ENCODE measurements at regions not wholly inside any gene's neighbourhood (a gene's known extent, or its start where the extent isn't known, plus 50 kb on each side); places are given as distances from the start of the nearest gene placed in this dataset.
A peak's percentile ranks its signal among the peaks of the same experiment; 100 is the strongest.

DNA sequence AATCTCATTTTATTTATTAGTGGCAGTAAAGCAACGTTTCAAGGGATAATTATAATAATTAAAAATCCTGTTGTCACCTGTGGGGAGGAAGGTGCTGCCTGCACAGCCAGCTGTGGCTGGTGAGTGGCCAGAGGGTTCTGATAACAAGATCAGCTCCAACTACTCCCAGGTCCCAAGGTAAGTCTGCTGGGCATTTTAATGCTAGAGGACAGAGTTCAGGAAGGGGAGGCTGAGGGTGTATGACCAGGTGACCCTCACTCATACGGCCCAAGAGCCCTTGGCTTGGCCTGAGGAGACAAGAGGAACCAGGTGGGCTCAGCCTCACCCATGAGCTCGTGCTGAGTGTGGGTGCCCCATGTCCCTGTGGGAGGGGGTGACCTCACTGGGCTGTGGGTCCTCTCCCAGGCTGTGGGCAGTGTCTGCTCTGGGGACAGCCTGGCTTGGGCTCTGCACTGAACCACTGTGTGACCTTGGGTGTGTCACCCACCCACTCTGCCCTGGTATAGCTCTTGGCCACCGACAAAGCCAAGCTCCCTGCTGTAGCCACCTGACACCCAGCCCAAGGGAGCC is 223.8 kb downstream of the PTPRU start:
- DNase-seq (ENCODE audit: low spot score) = no peak

DNA sequence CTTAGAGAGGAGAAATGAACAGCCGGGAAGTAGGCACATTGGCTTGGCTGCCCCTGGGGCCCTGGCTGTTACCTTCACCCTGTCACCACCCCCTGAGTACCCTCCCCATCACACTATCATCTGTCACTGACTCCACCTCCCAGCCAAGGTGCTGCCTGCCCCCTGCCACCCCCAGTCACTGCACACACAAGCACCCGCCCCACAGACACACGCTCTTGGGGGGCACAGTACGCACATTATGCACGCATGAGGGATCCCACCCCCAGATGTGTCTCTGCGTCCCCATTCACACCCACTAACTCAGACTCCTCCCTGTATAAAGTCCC is 223.3 kb downstream of the PTPRU start:
- DNase-seq (ENCODE audit: low spot score) = no peak

DNA sequence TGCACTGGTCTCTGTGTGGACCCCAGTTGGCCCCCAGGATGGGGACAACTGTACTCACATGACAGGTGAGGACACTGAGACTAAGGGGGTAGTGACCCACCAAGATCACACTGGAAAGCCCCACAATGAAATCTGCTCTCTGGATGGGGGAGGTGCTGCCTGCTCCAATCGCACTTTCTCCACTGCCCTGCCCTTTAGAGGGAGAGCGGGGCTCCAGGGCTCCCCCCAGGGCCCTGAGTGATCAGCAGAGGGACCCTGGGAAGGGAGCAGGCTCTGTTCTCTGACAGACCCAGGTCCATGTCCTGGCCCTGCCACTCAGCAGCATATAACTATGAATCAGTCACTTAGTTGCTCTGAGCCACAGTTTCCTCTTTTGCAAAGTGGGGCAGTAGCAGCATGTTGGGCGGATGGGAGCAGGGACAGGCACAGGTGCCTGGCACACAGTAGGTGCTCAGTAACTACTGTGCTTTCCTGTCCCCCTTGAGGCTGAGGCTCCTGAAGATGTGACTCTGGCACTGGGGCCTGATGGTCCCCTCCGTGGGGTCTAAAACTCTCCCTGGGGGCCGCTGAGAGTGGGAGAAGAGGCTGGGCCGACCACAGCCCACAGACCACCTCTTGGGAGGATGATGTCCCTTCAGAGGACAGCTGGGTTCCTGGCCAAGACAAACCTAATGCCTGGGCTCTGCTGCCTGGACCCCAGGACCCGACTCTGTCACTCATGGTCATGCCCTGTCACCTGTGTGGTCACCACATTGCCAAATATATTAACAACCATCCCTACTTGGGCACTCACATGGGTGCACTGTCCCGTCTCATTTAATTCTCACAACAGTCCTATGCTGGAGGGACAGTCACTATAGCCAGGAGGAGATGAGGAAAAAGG is 222.7 kb downstream of the PTPRU start:
- no peak for DNase-seq (ENCODE audit: low spot score)

DNA sequence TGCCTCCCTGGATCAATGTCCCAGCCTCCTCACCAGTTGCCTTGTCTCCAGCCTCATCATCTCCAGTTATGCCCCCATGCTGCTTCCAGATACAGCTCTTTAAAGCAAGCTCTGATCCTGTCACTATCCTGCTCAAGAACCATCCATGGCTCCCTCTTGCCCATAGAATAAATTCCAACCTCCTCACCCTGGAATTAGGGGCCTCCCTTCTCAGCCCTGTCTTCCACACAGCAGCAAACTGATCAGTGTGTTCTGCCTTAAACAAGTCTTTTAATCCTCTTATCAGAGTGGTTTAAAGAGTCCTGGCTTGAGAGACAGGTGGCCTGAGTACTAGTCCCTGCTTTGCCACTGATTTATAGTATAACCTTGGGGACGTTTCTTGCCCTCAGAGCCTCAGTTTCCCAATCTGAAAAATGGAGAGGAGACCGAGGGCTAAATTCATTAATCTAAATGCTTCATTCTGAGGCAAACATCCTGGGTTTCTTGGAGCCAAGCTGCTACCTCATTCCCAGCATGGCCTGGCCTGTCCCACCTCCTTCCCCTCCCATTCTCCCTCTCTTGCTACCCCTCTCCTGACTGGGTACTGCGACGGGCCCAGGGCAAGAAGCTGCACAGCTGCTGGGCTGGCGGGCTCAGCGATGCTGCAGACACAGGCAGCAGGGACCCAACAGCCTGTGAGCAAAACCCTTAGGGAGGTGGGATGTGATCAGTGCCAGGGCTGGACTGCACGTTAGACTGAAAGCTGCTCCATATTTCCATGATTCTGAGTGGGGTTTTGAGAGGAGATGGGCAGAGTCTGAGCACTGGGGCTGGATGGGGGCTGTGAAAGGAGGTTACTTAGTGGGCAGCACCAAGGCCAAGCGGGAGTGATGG is 221.4 kb downstream of the PTPRU start:
- DNase-seq (ENCODE audit: low spot score) = no peak

DNA sequence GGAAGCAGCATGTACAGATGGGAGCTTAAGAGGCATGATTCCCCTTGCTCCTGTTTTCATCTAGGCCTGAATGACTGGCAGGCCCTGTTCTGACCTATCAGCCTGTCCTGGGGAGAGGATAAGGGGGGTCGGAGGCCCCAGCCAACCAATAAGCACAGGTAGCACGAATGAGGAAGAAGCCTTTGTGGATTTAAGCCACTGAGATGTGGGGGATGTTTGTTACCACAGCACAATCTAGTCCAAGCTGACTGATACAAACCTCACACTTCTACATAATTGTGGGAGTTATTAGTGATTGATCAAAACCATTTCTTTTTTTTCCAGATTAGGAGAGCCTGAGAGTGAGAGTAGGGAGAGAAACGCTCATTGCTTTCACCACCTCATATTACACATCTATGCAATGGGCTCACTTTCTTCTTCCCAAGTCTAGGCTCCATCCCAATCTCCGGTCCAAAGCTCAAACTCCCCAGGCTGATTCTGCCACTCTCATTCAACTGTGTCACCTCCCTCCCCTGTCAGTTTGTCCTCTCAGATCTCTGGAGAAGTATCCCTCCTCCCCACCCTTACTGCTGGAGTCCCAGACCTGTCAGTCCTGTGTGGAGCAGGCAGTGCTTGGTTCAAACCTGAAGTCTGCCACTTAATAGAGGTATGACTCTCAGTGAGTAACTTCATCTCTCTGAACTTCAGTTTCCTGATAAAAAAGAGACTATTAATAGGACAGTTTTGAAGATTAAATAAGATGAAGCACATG is 220.5 kb downstream of the PTPRU start:
- no peak for DNase-seq (ENCODE audit: low spot score)

DNA sequence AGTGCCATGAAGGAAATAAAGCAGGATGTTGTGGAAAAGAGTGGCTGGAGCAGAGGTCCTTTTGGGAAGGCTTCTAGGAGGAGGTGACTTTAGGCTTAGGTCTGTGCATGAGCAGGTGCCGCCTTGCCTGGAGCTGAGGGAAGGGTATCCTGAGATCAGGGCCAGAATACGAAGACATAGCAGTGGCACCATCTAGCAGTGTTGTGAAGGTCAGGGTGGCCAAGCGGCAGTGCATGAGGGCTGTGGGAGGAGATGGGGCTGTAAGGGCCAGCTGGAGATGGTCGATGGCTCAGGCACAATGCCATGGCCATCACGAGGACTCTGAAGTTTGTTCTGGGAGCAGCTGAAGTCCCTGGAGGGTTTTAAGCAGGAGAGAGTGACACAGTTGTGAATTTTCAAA is 219.5 kb downstream of the PTPRU start:
- DNase-seq (ENCODE audit: low spot score) = no peak

DNA sequence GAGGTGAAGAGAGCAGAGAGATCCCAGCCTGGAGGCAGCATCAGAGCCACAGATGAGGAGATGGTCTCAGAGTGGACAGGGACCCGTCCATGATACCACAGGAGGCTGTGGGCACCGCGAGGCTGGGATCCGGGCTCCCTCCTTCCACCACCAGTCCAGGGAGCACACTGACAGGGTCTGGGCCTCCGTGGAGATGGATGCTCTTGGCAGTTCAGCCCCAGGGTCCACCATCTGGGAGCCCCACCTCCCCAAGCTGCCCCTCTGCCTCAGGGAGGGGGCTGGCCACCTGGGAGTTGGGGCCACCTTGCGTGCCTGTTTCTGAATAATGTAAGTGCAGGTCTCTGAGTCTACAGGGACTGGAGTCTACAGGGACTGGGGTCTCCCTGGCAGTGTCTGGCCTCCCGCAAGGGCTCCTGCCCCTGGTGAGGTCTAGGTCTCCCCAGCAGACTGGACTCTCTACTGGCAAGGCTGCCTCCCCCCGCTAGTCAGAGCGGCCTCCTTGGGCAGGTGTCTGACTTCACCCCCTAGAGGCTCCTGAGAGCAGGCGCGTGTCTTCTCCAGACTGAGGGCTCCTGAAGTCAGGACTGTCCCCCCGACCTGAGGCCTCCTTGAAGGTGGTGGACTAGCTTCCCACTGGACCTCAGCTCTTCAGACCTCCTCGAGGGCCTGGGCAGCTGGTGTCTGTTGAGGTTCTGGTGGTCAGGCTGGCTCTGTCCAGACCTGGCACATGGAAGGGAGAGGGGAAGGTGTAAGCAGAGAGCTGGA is 218.5 kb downstream of the PTPRU start:
- no peak for DNase-seq (ENCODE audit: low spot score)

DNA sequence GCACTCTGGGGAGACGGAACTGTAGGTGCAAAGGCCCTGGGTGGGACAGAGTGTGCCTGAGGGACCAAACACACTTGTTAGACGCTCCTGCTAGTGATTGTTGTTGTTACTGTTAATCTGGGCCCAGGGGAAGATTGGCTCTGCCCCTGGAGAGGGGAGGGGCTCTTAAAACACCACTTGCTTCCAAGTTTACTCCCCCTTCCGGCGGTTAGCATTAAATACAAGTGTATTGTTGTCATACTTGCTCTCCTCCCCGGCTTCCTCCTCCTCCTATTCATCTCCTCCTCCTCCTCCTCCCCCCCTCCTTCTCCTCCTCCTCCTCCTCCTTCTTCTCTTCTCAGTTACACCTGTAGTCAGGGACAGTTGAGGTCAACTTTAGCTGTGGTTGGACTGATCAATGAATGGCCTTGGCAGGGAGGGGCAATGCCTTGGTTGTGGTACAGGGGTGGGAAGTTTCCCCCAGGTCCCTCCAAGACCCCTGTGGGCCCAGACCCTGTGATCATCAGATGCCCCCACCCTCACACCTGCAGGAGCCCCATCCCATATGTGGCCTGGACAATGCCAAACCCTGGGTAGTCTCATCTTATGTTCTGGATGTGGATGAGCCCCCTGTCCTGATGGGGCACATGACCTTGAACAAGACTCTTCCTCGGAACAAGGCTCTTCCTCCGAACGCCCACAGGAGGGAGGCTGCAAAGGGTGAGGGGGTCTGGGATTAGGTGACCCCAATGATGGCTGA is 217.3 kb downstream of the PTPRU start:
- peak; percentile 36 for DNase-seq (ENCODE audit: low spot score)

DNA sequence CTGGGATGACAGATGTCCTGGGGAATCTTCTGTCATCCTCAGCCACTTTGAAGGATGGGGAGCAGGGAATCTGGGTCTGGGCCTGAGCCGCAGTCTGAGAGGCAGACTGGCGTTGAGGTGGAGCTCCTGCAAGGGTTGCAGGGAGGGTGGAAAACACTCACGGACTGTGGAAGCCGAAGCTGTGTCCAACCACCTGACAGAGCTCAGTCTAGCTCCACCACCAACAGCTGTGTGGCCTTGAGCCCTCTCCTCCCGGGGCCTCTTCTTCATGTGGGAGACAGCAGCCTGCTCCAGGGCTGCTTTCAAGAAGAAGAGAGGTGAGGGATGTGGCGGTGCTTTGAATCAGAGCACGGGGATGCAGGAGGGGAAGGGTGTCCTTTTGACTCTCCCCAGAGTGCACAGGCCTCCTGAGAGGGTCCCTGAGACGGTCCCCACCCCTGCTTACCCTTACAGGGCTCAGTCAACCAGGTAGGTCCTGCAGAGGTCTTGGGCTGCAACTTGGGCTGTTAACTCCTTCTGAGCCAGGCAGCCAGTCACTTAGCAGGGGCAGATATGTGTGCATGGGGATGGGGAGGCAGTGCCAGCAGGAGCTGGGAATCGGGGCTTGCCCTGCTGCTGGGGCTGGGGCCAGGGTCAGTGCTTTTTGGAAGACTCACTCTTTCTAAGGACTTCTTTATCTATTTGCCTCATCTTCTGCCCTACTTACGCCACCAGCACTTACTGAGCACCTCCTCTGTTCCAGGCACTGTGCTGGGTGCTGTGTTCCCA is 216.3 kb downstream of the PTPRU start:
- no peak for DNase-seq (ENCODE audit: low spot score)

DNA sequence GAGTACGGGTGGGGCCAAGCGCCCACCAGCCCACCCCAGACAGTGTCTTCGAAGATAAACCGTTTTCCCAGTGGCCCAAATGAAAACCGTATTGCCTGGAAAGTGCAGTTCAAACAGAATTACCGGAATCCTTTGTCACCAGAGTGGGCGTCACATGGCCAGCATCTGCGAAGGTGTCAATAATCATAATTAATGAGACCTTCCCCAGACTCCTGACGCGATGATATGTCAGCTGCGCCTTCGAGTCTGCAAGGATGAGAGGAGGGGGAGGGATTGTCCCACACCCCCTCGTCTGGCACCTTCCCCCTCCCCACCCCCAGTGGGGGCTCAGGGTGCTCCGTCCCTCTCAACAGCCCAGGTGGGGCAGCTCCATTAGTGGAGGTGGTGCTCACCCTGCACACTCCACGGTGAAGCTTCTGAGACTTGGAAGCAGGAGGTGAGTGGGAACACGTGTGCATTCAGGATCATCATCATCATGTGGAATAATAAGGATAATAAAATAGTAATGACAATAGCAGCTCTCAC is 215.1 kb downstream of the PTPRU start:
- no peak for DNase-seq (ENCODE audit: low spot score)

DNA sequence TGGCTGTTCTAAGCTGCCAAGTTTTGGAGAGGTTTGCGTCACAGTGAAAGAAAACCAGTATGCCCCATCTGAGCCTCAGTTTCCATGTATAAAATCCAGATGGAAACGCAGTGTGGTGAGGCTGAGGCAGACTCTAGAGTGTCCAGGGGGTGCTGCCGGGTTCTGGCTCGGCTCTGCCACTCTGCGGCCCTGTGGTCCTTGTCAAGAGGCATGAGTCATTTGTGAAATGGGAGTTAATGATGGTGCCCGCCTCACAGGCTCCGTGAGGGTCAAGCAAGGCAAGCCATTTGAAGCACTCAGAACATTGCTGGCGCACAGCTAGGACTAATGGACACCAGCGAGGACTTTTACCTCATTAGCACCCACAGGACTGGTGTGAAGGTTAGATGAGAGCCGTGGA is 214.3 kb downstream of the PTPRU start:
- no peak for DNase-seq (ENCODE audit: low spot score)

DNA sequence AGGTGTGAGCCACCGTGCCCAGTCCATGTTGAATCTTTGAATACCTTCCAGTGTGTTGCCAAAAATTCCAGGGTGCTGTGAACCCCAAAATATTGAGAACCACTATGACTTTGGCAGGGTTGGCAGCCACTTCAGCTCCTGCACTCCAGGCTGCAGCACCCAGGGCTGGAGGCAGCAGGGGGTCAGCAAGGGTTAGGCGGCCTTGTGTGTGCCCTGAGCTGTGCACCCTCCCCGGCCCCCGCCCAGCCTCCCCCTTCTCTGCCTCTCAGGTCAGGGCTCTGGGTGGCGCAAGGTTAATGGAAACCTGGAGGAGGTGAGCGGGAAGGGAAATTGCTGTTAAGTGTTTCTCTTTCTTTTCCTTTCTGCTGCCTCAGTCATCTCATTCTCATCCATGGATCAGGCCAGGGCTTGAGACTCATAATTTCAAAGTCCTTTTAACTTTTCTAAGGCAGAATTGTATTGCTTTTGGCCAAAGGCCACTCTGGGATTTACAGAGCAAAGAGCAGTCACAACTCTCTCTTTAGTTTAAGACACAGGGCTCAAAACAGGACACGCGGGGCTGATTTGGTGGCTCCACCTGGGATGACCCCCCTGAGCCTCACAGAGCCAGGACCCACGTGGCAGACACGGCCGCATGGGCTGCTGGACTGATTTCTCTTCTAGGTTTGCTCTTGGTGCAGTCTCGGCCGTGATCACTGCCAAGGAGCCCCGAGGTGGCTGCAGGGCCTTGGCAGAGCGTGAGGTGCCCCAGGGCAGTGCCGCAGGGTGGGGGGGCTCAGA is 212.3 kb downstream of the PTPRU start:
- no peak for DNase-seq (ENCODE audit: low spot score)

DNA sequence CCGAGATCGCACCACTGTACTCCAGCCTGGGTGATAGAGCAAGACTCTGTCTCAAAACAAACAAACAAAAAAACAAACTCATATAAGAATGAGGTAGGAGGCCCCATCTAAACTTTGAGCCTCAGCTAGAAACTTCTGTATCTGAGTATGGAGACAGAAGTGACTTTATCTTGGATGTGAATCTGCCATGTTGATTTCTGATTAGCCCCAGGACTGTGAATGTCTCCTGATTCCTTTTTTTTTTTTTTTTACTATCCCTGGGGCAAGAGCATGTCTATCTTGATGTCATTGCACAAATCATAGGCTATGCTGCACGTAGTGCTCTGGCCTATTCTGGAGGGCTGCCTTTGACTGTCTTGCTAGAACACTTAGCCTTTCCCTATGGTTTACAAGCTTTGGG is 211.0 kb downstream of the PTPRU start:
- DNase-seq (ENCODE audit: low spot score) = no peak

DNA sequence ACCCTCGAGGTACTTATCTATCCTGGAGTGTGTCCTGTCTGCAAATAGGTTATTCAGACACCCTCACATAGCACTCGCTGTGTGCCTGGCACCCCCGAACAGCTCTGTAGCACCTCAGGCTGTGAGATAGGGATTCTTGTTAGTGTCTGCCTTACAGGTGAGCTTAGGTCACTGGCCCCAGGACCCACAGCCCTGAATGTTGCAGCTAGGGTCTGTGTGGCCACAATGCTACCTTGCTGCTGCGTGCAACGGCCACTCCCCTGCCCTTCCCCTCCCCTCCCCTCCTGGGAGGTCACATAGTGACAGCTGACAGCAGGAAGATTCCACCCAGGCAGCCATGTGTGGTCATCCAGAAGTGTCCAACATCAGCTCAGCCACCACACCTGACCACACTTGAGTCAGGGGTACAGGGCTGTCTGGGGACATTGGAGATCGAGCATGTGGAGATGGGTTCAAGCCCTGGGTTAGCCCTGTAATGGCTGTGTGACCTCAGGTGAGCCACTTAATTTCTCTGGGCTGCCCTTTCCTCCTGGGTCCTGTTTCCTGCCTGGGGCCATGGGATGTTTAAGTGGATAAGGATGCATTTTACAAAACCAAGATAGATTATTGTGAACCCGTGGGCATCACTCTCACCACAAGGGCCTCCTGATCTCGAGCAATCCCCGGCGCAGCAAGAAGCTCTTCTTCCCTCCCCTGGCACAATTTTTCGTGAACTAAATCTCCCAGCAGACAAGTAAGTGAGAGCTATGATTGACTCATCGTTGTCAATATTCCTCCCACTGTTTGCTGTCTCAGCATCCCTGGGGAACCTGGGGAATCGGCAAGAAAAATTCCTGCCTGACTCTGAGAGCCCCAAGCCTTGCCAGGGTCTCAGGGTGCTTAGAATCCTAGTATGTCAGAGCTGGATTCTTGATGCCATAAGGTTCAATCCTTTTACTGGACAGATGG is 208.7 kb downstream of the PTPRU start:
- no peak for DNase-seq (ENCODE audit: low spot score)

DNA sequence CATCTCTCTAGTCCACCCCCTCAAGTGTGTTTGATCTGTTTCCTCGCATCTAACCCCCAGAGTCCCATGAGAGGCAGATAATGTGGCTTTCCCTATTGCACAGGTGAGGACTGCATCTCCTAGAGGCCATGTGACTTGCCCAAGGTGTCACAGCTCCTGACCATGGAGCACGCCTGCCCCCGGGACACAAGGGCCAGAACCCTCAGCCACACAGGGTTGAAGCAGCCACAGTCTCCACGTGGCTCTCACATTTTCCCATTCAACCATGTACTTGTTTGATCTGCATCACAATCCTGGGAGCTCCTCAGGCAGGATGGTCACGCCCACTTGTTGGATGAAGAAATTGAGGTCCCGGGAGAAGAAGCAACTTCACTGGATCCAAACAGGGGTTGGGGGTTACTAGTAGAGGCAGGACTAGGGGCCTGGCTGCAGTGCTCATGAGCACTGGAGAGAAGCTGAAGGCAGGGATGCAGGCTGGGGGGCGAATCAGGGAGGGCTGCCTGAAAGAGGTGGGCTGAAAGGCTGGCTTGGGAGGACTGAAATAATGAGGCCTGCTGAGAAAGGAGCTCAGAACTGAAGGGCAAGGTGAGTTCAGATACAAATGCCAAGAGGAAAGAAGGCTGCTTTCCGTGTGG is 207.9 kb downstream of the PTPRU start:
- no peak for DNase-seq (ENCODE audit: low spot score)

DNA sequence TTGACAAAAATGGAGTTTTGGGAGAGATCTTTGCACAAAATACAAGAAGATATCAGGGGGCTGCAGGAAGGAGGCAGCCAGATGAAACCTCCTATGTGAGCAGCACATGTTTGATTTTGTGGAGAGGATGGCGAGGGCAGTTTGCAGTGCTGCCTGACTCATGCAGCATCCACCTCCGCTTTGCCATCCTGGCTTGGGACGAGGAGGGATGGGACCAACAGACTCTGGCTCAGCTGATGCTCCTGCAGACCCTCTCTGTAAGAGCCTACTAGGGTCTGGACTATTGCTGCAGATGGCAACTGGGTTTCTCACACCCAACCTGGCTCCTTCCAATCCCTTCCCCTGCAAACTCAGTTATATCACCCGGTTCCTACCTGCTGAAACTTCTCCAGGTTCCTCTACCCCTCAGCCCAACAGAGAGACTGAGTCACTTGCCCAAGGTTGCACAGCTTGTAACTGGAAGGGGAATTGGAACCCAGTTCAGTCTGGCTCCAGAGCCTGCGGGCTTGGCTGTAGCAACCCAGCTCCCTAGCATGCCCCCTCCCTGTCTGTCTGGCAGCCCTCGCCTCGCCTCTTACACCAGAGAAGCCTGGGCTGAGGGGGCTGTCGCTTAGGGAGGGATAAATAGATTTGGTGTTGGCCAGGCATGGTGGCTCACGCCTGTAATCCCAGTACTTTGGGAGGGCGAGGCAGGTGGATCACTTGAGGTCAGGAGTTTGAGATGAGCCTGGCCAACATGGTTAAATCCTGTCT is 205.8 kb downstream of the PTPRU start:
- no peak for DNase-seq (ENCODE audit: low spot score)

DNA sequence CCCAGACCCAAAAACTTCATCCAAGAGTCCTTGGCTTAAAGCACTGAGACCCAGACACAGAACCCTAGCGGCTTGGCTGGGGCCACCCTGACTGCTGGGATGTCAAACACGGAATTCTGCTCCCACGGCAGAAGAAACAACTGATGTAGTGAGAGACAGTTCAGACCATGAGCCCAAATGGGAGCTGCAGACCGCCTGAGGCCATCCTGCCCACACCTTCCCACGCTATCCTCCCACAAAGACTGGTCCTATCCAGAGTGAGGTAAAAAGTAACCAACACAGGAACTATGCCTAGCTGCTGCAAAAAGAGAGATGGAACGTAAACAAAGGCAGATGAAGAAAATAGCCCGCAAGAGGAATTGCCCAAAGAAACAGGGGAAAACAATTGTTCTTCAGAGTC is 203.3 kb downstream of the PTPRU start:
- no peak for DNase-seq (ENCODE audit: low spot score)

Data from activated CD4-positive, alpha-beta T cell treated with anti-CD3 and anti-CD28 coated beads, Interleukin-2, Interleukin-4, amounts not matched to agents 100 ng/mL and 50 ng/mL, durations not matched to agents 16 hours and 8 hours (primary cell).